ENCODE measurements at regions not wholly inside any gene's neighbourhood (a gene's known extent, or its start where the extent isn't known, plus 50 kb on each side); places are given as distances from the start of the nearest gene placed in this dataset.

GRCh38 chr20:7248281-7249201, 481.1 kb downstream of the BMP2 start:
- no peaks in the 10 kb centered on the region for H4K20me1 ChIP-seq (ENCODE audit: low read depth, low read length)
- no peak overlapping the region for H3K4me2 ChIP-seq (ENCODE audit: low read depth, low read length, poor library complexity, severe bottlenecking)
- no peak overlapping the region for H3K4me3 ChIP-seq (ENCODE audit: insufficient read depth, low read length, poor library complexity, severe bottlenecking)
- H3K9me2 ChIP-seq (replicated peaks; ENCODE audit: insufficient read depth, low read length): no peaks in the 10 kb centered on the region
- no peak overlapping the region for H3K27ac ChIP-seq (ENCODE audit: low read depth, low read length)
- no peaks in the 10 kb centered on the region for H3K9me3 ChIP-seq (ENCODE audit: insufficient read depth, low read length)
- no peaks in the 10 kb centered on the region for H3K79me2 ChIP-seq (ENCODE audit: insufficient read depth, low read length)
- H3K27me3 ChIP-seq (ENCODE audit: low read length): no peaks in the 10 kb centered on the region
- no peaks in the 10 kb centered on the region for H3F3A ChIP-seq (ENCODE audit: insufficient read depth)
- no peak overlapping the region for H3K9ac ChIP-seq (ENCODE audit: low read length)
- no peak overlapping the region for H2AFZ ChIP-seq (ENCODE audit: low read depth, low read length, severe bottlenecking)
- TF ChIP-seq CTCF (IDR thresholded peaks at IDR 0.05; ENCODE audit: insufficient read depth, low read length, poor library complexity, severe bottlenecking) (no peak), EZH2phosphoT487 (conservative IDR thresholded peaks at IDR 0.05; ENCODE audit: low read length) (no peak)
- no peaks in the 10 kb centered on the region for H3K36me3 ChIP-seq (ENCODE audit: low read length)

- no peaks in the 10 kb centered on the region for H3F3A ChIP-seq (ENCODE audit: insufficient read depth)
- no peaks in the 10 kb centered on the region for H3K36me3 ChIP-seq (ENCODE audit: low read length)
- H4K20me1 ChIP-seq (ENCODE audit: low read depth, low read length): no peaks in the 10 kb centered on the region
- H3K4me2 ChIP-seq (ENCODE audit: low read depth, low read length, poor library complexity, severe bottlenecking): no peak overlapping the region
- no peaks in the 10 kb centered on the region for H3K9me2 ChIP-seq (replicated peaks; ENCODE audit: insufficient read depth, low read length)
- no peak overlapping the region for H3K27ac ChIP-seq (ENCODE audit: low read depth, low read length)
- H3K4me3 ChIP-seq (ENCODE audit: insufficient read depth, low read length, poor library complexity, severe bottlenecking): no peak overlapping the region
- H2AFZ ChIP-seq (ENCODE audit: low read depth, low read length, severe bottlenecking): no peak overlapping the region
- H3K9me3 ChIP-seq (ENCODE audit: insufficient read depth, low read length): no peaks in the 10 kb centered on the region
- H3K27me3 ChIP-seq (ENCODE audit: low read length): no peaks in the 10 kb centered on the region
- TF ChIP-seq CTCF (IDR thresholded peaks at IDR 0.05; ENCODE audit: insufficient read depth, low read length, poor library complexity, severe bottlenecking) (no peak), EZH2phosphoT487 (conservative IDR thresholded peaks at IDR 0.05; ENCODE audit: low read length) (no peak)
- H3K79me2 ChIP-seq (ENCODE audit: insufficient read depth, low read length): no peaks in the 10 kb centered on the region
- H3K9ac ChIP-seq (ENCODE audit: low read length): no peak overlapping the region
These were observed 482.9 kb downstream of the BMP2 start for GRCh38 chr20:7250337-7250736.

GRCh38 chr20:7257099-7257498, 489.6 kb downstream of the BMP2 start:
- Histone ChIP-seq H3K9ac (ENCODE audit: low read length) (no peak overlapping the region), H2AFZ (ENCODE audit: low read depth, low read length, severe bottlenecking) (no peak overlapping the region), H3K27me3 (ENCODE audit: low read length) (no peaks in the 10 kb centered on the region), H3K36me3 (ENCODE audit: low read length) (no peaks in the 10 kb centered on the region), H3K27ac (ENCODE audit: low read depth, low read length) (no peak overlapping the region), H3K9me2 (replicated peaks; ENCODE audit: insufficient read depth, low read length) (no peaks in the 10 kb centered on the region), H3K79me2 (ENCODE audit: insufficient read depth, low read length) (no peaks in the 10 kb centered on the region), H3K9me3 (ENCODE audit: insufficient read depth, low read length) (no peaks in the 10 kb centered on the region), H3K4me3 (ENCODE audit: insufficient read depth, low read length, poor library complexity, severe bottlenecking) (no peak overlapping the region), H3F3A (ENCODE audit: insufficient read depth) (no peaks in the 10 kb centered on the region), H4K20me1 (ENCODE audit: low read depth, low read length) (no peaks in the 10 kb centered on the region), H3K4me2 (ENCODE audit: low read depth, low read length, poor library complexity, severe bottlenecking) (no peak overlapping the region)
- no peak for TF ChIP-seq EZH2phosphoT487 (conservative IDR thresholded peaks at IDR 0.05; ENCODE audit: low read length)
- TF ChIP-seq CTCF (IDR thresholded peaks at IDR 0.05; ENCODE audit: insufficient read depth, low read length, poor library complexity, severe bottlenecking): no peak
